ENCODE measurements at regions not wholly inside any gene's neighbourhood (a gene's known extent, or its start where the extent isn't known, plus 50 kb on each side); places are given as distances from the start of the nearest gene placed in this dataset.

- TF ChIP-seq CTCF (IDR thresholded peaks at IDR 0.05), result no peak
- no peak for TF ChIP-seq POLR2AphosphoS5 (IDR thresholded peaks at IDR 0.05)
These were observed 222.9 kb downstream of the BCHE start for GRCh38 chr3:165614337-165614736.

Measured in prostate gland (tissue), 2 donors.